ENCODE measurements at regions not wholly inside any gene's neighbourhood (a gene's known extent, or its start where the extent isn't known, plus 50 kb on each side); places are given as distances from the start of the nearest gene placed in this dataset.

DNA sequence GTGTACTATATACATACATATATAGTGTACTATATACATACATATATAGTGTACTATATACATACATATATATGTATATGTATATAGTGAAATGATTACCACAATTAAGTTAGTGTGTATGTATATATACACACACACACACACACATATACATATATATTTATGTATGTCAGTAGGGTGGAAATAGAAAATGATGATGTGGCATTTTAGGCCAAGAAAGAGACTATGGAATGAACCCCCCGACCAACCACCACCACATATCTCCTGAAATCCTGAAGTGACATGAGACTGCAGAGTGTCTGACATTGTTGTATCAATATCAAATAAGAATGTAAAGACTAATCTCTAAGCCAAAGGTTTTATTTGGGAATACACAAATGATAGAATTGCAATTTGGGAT, 107.6 kb downstream of the RFC3 start:
- no peaks in the 10 kb centered on the region for H3K4me1 Mint-ChIP-seq
- Histone ChIP-seq H3K4me2 (replicated peaks; ENCODE audit: low read depth, low read length, poor library complexity, severe bottlenecking) (no peak overlapping the region), H2AFZ (ENCODE audit: insufficient read depth, low read depth, low read length, poor library complexity, severe bottlenecking) (no peak overlapping the region), H3K79me2 (ENCODE audit: control insufficient read depth, insufficient read depth, low read length) (no peaks in the 10 kb centered on the region), H3K27me3 (replicated peaks in 1 of 4; ENCODE audit: control extremely low read depth in 1 of 4, control insufficient read depth in 3 of 4, insufficient read depth in 4 of 4, low read length in 3 of 4) (no peaks in the 10 kb centered on the region), H3K36me3 (replicated peaks in 1 of 2; ENCODE audit: control extremely low read depth in 1 of 2, control insufficient read depth in 1 of 2, extremely low read depth in 1 of 2, insufficient read depth in 2 of 2, low read length in 1 of 2) (no peaks in the 10 kb centered on the region), H3K4me3 (ENCODE audit: control extremely low read depth in 1 of 5, extremely low read depth in 1 of 5, insufficient read depth in 1 of 5, low read depth in 2 of 5, low read length in 4 of 5) (no peak overlapping the region), H4K20me1 (ENCODE audit: control insufficient read depth, insufficient read depth, low read length, poor library complexity, severe bottlenecking) (no peaks in the 10 kb centered on the region), H3K4me1 (ENCODE audit: control insufficient read depth in 2 of 2, insufficient read depth in 2 of 2, low read length in 2 of 2) (no peaks in the 10 kb centered on the region), H3K27ac (ENCODE audit: low read length in 2 of 2) (no peak overlapping the region), H3K9me3 (ENCODE audit: control extremely low read depth in 1 of 3, control insufficient read depth in 2 of 3, insufficient read depth in 1 of 3, low read length in 2 of 3) (peaks cover 0 to 1% (median 0%) of the 10 kb centered on the region in 3 donors), H3K9ac (ENCODE audit: low read length) (no peak overlapping the region)
- TF ChIP-seq EZH2 (IDR thresholded peaks at IDR 0.05; ENCODE audit: borderline replicate concordance, insufficient read depth, low read depth, low read length, poor library complexity, severe bottlenecking) = no peak
- TF ChIP-seq, protein P1, sequence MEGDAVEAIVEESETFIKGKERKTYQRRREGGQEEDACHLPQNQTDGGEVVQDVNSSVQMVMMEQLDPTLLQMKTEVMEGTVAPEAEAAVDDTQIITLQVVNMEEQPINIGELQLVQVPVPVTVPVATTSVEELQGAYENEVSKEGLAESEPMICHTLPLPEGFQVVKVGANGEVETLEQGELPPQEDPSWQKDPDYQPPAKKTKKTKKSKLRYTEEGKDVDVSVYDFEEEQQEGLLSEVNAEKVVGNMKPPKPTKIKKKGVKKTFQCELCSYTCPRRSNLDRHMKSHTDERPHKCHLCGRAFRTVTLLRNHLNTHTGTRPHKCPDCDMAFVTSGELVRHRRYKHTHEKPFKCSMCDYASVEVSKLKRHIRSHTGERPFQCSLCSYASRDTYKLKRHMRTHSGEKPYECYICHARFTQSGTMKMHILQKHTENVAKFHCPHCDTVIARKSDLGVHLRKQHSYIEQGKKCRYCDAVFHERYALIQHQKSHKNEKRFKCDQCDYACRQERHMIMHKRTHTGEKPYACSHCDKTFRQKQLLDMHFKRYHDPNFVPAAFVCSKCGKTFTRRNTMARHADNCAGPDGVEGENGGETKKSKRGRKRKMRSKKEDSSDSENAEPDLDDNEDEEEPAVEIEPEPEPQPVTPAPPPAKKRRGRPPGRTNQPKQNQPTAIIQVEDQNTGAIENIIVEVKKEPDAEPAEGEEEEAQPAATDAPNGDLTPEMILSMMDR (IDR thresholded peaks at IDR 0.05) = no peak
- H3K27me3 Mint-ChIP-seq = no peaks in the 10 kb centered on the region
- no peak overlapping the region for H3K27ac Mint-ChIP-seq
- no peak for DNase-seq
- intact Hi-C loops (cut with micrococcal nuclease) = no loop called here
- H3K9me3 Mint-ChIP-seq (ENCODE audit: insufficient read depth) = no peaks in the 10 kb centered on the region
- ChIA-PET POLR2A (no interaction called here), CTCF (no interaction called here)
- no peak overlapping the region for H3K4me3 Mint-ChIP-seq
- WGBS (ENCODE audit: insufficient coverage) = no CpG with 5 or more reads among the region's 1 CpG
- ATAC-seq (ENCODE audit: low read depth) = no peak

DNA sequence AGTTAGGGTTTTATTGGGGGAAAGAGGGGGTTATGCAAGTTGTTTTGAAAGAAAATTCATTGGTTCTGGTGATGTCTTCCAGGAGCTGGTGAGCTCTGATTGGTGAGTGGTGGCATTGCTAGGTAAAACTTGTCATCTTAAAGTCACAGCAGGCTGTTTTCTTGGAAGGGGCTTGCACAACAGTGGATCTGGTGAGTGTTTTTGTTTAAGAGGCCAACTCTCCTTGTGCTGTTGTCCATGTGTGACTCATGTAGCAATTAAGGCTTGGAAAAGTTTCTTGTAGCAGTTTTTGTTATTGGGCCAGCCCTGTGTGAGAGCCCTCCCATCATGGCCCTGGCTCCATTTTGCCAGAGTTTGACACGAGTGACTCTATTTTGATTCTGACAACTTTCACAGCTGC, 109.4 kb downstream of the RFC3 start:
- ChIA-PET POLR2A (no interaction called here), CTCF (no interaction called here)
- Mint-ChIP-seq H3K4me3 (no peak overlapping the region), H3K27ac (no peak overlapping the region), H3K9me3 (ENCODE audit: insufficient read depth) (no peaks in the 10 kb centered on the region), H3K27me3 (no peaks in the 10 kb centered on the region), H3K4me1 (no peaks in the 10 kb centered on the region)
- Histone ChIP-seq H3K9me3 (ENCODE audit: control extremely low read depth in 1 of 3, control insufficient read depth in 2 of 3, insufficient read depth in 1 of 3, low read length in 2 of 3) (peaks cover 0 to 1% (median 0%) of the 10 kb centered on the region in 3 donors), H3K4me2 (replicated peaks; ENCODE audit: low read depth, low read length, poor library complexity, severe bottlenecking) (no peak overlapping the region), H3K9ac (ENCODE audit: low read length) (no peak overlapping the region), H3K36me3 (replicated peaks in 1 of 2; ENCODE audit: control extremely low read depth in 1 of 2, control insufficient read depth in 1 of 2, extremely low read depth in 1 of 2, insufficient read depth in 2 of 2, low read length in 1 of 2) (no peaks in the 10 kb centered on the region), H4K20me1 (ENCODE audit: control insufficient read depth, insufficient read depth, low read length, poor library complexity, severe bottlenecking) (no peaks in the 10 kb centered on the region), H3K79me2 (ENCODE audit: control insufficient read depth, insufficient read depth, low read length) (no peaks in the 10 kb centered on the region), H3K27ac (ENCODE audit: low read length in 2 of 2) (no peak overlapping the region), H3K27me3 (replicated peaks in 1 of 4; ENCODE audit: control extremely low read depth in 1 of 4, control insufficient read depth in 3 of 4, insufficient read depth in 4 of 4, low read length in 3 of 4) (no peaks in the 10 kb centered on the region), H2AFZ (ENCODE audit: insufficient read depth, low read depth, low read length, poor library complexity, severe bottlenecking) (no peak overlapping the region), H3K4me1 (ENCODE audit: control insufficient read depth in 2 of 2, insufficient read depth in 2 of 2, low read length in 2 of 2) (no peaks in the 10 kb centered on the region), H3K4me3 (ENCODE audit: control extremely low read depth in 1 of 5, extremely low read depth in 1 of 5, insufficient read depth in 1 of 5, low read depth in 2 of 5, low read length in 4 of 5) (no peak overlapping the region)
- no peak for TF ChIP-seq EZH2 (IDR thresholded peaks at IDR 0.05; ENCODE audit: borderline replicate concordance, insufficient read depth, low read depth, low read length, poor library complexity, severe bottlenecking)
- TF ChIP-seq, protein P1 (IDR thresholded peaks at IDR 0.05) = no peak
- ATAC-seq (ENCODE audit: low read depth) (no peak), DNase-seq (no peak)
- intact Hi-C loops (cut with micrococcal nuclease) = no loop called here
- WGBS (ENCODE audit: insufficient coverage) = 92% methylated on average over 1 of the region's 1 CpG
